NCI-H146 treated with DMSO at 0.1 percent for 48 hours (cell line): ENCODE measurements at regions not wholly inside any gene's neighbourhood (a gene's known extent, or its start where the extent isn't known, plus 50 kb on each side); places are given as distances from the start of the nearest gene placed in this dataset.
"Not testable (repeated sequence)": the region's sequence is repeated elsewhere in the genome, so short reads cannot be mapped to it uniquely, and the experiment has no call there.

Source experiments
- DNase-seq: peaks from one replicate; lab custom pipeline; 2025; ENCODE audit not compliant: unreplicated experiment; lab: John Stamatoyannopoulos, UW

GRCh38 chr2:20499387-20499786 is 52.5 kb downstream of the RHOB start:
- DNase-seq = no peak

DNA sequence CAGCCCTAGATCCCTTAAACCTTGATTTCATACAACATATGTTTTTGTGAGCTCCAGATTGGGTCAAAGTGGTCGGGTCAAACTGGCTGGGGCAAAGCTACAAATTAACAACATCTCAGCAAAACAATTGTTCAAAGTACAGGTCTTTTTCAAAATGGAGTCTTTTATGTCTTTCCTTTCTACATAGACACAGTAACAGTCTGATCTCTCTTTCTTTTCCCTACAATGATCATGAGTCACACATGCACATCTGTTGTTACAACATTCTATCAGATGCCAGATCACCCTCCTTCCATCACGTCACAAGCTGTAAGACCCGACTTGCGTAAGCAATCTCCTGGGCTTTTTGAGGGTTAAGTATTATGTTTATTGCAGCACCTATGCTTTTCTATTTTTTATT is 55.1 kb downstream of the RHOB start:
- no peak for DNase-seq

GRCh38 chr2:20502496-20502895 is 55.6 kb downstream of the RHOB start:
- DNase-seq = not testable (repeated sequence)

DNA sequence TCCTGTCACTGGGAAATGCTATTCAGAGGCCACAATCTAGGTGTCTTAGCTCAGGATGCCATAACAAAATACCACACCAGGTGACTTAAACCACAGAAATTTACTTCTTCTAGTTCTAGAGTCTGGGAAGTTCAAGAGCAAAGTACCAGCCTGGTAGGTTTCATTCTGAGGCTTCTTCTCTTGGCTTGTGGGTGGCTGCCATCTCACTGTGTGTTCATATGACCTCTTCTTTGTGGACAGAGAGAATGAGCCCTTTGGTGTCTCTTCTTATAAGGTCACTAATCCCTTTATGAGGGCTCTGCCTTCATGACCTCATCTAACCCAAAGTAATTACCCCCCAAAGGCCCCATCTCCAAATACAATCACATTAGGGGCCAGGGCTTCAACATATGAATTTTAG is 57.3 kb downstream of the RHOB start:
- no peak for DNase-seq

DNA sequence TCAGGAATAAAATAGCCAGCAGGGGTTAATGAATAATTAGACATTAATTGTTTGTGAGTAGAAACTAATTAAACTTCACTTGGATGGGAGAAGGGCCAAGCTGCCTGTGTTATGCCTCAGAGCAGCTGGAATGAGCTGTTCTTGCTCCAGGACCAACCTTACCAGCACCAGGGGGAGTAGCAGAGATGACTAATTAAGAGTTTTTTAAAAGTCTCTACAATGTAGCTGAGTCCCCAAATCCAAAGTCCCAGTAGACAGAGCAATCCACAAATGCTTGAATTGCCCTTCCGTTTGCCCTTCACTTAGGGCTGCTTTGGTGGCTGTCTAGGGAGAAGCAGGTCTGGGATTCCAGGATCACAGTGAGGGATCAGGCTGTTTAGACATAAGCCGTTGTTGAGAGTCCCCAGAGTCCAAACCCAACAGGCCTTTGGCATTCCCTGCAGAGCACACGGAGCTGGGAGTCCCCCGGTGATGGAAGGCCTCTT is 59.4 kb downstream of the RHOB start:
- no peak for DNase-seq

DNA sequence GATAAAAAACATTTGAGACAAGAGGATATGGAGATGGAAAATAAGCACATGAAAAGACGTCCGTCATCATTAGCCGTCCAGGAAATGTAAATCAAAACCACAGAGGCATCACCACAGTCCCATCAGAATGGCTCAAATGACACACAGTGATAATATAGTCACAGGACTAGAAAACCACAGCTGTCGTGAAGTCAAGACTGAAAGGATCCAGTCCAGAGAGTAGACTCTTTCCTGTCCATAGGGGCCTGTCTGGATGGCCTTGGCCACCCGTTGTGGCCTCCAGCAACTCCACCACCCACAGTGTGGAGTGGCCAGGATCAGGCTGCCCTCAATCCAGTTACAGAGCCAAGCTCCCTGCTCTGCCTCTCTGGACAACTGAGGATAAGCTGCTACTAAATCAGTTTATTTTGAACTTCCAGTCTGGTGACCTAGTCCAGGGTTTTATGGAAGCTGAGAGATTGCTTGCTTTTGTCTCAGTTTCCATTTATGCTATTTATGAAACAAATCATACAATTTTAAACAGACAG is 60.4 kb downstream of the RHOB start:
- DNase-seq = no peak

GRCh38 chr2:20507711-20508110 is 60.8 kb downstream of the RHOB start:
- no peak for DNase-seq

- DNase-seq = no peak
These were observed 62.5 kb downstream of the RHOB start for GRCh38 chr2:20509301-20509769.

GRCh38 chr2:20509770-20510490 is 63.1 kb downstream of the RHOB start:
- no peak for DNase-seq

DNA sequence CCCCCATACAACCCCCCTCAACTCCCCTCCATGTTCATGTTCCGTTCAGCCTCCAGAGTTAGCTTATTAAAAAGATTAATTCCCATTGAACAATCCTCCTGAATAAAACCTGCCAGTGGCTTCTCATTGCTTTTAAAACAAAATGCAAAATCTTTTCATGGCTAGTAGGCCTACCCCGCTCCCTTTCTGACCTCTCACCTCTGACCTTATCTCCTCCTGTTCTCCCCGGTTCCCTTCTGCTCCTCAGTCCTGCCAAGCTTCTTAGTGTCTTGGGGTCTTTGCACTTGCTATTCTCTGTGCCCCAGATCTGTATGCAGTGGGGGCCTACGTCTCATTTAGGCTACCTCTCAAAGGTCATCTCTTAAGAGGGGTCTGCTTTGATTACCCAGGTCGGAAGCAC is 64.3 kb downstream of the RHOB start:
- no peak for DNase-seq

DNA sequence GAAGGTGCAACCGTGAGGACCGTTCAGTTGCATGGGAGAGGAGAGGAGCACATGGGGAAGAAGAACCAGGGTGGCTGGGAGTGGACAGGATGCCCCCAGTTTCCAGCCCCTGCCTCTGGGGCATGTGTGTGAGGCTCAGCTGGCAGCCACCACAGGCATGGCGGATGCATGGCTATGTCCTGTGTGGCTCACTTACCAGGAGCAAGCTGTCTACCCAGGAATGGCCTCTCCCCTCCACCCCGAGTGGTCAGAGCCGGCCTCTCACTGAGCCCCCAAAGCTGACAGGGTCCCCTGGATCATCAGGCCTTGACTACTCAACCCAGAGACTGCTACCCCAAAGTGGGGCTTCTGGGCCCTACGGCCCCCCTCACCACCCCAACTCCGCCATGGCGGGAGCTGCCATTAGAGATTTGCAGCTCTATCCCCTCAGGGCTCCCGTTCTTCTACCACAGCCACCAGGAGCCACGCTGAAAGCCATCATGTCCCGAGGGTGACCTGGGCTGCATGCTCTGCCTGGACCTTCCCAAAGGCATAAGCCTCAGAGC is 65.3 kb downstream of the RHOB start:
- DNase-seq = no peak

GRCh38 chr2:20513946-20514345 is 67.1 kb downstream of the RHOB start:
- no peak for DNase-seq

- no peak for DNase-seq
These were observed 67.9 kb downstream of the RHOB start for GRCh38 chr2:20514596-20515269.

DNA sequence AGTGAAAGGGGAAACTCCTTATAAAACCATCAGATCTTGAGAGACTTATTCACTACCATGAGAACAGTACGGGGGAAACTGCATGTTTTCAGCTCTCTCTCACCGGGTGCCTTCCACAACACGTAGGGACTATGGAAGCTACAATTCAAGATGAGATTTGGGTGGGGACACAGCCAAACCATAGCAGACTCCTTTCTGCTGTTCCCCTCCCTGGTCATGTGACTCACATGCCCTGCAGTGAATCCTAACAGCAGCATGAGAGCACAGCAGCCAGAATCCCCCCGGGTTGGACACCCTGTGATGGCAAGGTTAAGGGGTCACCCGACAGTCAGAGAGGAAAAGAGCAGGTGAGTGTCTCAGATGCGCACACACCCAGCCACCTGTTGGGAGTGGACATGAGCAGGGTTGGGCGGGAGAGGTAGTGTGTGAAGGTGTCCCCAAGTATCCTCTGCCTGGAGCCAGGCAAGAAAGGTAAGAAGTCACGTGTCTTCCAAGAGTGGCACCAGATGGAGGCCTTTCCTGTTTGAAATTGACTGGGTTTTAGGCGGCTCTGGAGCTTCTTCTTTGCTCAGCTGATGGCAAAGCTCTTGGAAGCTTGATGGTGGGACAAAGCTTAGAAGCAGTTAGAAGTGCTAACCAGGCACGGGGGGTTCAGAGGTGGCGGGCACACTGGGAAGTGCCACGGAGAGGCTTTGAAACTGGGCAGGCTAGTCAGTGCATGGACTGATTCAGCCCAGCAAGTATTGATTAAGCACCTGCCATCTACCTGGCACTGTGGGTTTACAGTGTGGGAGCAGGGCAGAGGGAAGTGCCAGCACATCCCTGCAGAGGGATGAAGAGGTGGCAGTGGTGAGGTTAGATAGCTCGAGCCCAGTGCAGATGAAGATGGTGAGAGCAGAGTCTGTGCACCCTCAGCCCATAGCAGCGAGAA is 68.7 kb downstream of the RHOB start:
- no peak for DNase-seq

- DNase-seq = no peak
These were observed 69.4 kb downstream of the RHOB start for GRCh38 chr2:20516291-20516645.

DNA sequence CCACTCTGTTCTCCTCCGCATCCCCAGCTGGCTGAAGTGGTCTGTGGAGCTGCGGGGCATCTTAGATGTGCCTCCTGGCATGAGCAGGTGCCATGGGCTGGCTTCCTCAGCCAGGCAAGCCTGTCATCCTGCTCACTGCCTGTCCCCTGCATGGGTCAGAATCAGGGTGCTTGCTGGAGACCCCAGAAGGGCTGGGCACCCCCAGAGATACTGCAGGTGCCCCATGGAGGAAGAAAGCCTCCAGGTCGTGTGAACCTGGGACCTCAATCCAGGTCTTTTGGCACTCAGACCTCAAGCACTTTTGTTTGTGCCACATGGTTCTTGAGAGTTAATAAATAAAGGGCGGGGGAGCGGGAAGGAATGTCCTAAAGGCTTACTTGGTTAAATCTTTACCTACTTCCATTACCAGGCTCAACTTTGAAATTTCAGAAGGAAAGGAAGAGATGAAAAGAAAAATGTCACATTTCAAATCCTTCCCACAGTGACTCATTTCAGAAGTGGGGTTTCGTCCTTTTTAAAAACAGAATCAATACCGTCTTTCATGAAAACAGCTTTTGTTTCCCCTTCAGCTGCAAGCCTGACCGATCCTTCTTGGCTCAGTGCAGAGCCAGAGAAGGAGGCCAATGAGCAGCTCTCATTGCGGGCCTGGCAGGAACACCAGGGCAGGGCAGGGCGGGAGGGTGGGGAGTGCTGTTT is 69.9 kb downstream of the RHOB start:
- no peak for DNase-seq

GRCh38 chr2:20519309-20519708 is 72.4 kb downstream of the RHOB start:
- DNase-seq = no peak

GRCh38 chr2:20520128-20520527 is 73.3 kb downstream of the RHOB start:
- DNase-seq = no peak

DNA sequence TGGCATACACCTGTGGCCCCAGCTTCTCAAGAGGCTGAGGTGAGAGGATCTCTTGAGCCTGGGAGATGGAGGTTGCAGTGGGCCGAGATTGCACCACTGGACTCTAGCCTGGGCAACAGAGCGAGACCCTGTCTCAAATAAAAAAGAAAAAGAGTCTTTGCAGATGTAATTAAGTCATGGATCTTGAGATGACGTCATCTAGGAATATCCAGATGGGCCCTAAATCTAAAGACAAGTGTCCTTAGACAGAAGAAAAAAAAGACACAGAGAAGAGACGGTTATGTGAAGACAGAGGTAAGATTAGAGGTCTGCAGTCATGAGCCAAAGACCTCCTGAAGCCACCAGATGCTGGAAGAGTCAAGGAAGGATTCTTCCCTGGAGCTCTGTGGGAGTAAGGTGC is 74.3 kb downstream of the RHOB start:
- DNase-seq = no peak

GRCh38 chr2:20521682-20522189 is 74.9 kb downstream of the RHOB start:
- no peak for DNase-seq
